HCT116 (cell line): ENCODE measurements at regions not wholly inside any gene's neighbourhood (a gene's known extent, or its start where the extent isn't known, plus 50 kb on each side); places are given as distances from the start of the nearest gene placed in this dataset.

Experiments used
- ATAC-seq: fragments of 200-7000 bp; cut with Tn5 transposase; 2 replicates; pipeline ENCODE4 v1.9.1; 2020; ENCODE audit warnings: mild to moderate bottlenecking, moderate library complexity
- BruUV-seq: library from RNA; stranded (reverse); fragments of 400-500 nt; replicated peaks from 2 replicates; lab custom pipeline; 2021; lab: Mats Ljungman, UMichigan
- CTCF ChIA-PET: fragments of 300-600 bp; sonication (Branson Sonifier 250); formaldehyde crosslinking; loops from one replicate; lab custom pipeline; 2021; ENCODE audit warnings: antibody characterized with exemption; lab: Charles Lee
- POLR2A ChIA-PET: fragments of 300-600, 350-600 bp; sonication (Branson Sonifier 250); formaldehyde crosslinking; loops from one replicate; lab custom pipeline; 2021; ENCODE audit warnings: antibody characterized with exemption; lab: Charles Lee
- RAD21 ChIA-PET, 2 experiments: fragments of 300-600 bp; sonication (Branson Sonifier 250); formaldehyde crosslinking; loops; one replicate each; lab custom pipeline; 2023; ENCODE audit warnings: low total read pairs in 2 of 2; ENCODE audit not compliant: uncharacterized antibody in 2 of 2, unreplicated experiment in 2 of 2, low non-redundant PET in 1 of 2; lab: Charles Lee
- DNase-seq: peaks from one replicate; pipeline ENCODE4 v3.0.0-alpha.2; 2010; ENCODE audit warnings: low read depth, low spot score
- H2AFZ ChIP-seq: fragments of 200-600 bp; shearing (Covaris generic), sonication (generic); 2 replicates; pipeline ENCODE4 v1.6.1; 2017; ENCODE audit warnings: low read depth, mixed run types, mixed read lengths, antibody characterized with exemption, low read length; ENCODE audit not compliant: poor library complexity, severe bottlenecking
- H3K27ac ChIP-seq: 2 replicates; pipeline ENCODE4 v1.5.1; 2012; ENCODE audit warnings: low read depth, low read length
- H3K27me3 ChIP-seq: fragments of 200-600 bp; sonication (generic); 2 replicates; pipeline ENCODE4 v1.6.1; 2016; ENCODE audit warnings: mixed run types, low read length, mixed read lengths; ENCODE audit not compliant: insufficient read depth
- H3K36me3 ChIP-seq, 2 experiments: fragments of 200-500 bp in 1 of 2; fragments of 200-600 bp in 1 of 2; sonication (Bioruptor generic) in 1 of 2; sonication (generic) in 1 of 2; 2 replicates each; pipeline versions ENCODE4 v1.5.1 to v1.6.1; 2014 to 2016; ENCODE audit warnings: low read length in 2 of 2, inconsistent platforms in 1 of 2, mixed read lengths in 1 of 2, mixed run types in 1 of 2; ENCODE audit not compliant: insufficient read depth in 2 of 2, control insufficient read depth in 1 of 2
- H3K4me1 ChIP-seq, 2 experiments: fragments of 200-600 bp in 1 of 2; sonication (generic) in 1 of 2; 2 replicates each; pipeline versions ENCODE4 v1.5.1 to v1.6.1; 2012 to 2017; ENCODE audit warnings: low read length in 2 of 2, inconsistent platforms in 1 of 2, mild to moderate bottlenecking in 1 of 2, mixed read lengths in 1 of 2, mixed run types in 1 of 2, moderate library complexity in 1 of 2; ENCODE audit not compliant: insufficient read depth in 2 of 2, control insufficient read depth in 1 of 2
- H3K4me2 ChIP-seq: fragments of 200-600 bp; sonication (generic); 2 replicates; pipeline ENCODE4 v1.6.1; 2017; ENCODE audit warnings: mixed run types, low read length, mixed read lengths
- H3K4me3 ChIP-seq, 2 experiments: fragments of 200-600 bp in 1 of 2; sonication (generic) in 1 of 2; replicated peaks in 1 of 2; 2 replicates each; pipeline ENCODE4 v1.5.1; 2011 to 2016; ENCODE audit warnings: low read length in 2 of 2, control low read depth in 1 of 2, low read depth in 1 of 2, mild to moderate bottlenecking in 1 of 2, mixed read lengths in 1 of 2, mixed run types in 1 of 2
- H3K79me2 ChIP-seq: fragments of 200-600 bp; sonication (generic); 2 replicates; pipeline ENCODE4 v1.6.1; 2017; ENCODE audit warnings: mild to moderate bottlenecking, mixed run types, low read length, moderate library complexity, mixed read lengths; ENCODE audit not compliant: insufficient read depth
- H3K9ac ChIP-seq: fragments of 200-600 bp; sonication (generic); 2 replicates; pipeline ENCODE4 v1.6.1; 2016; ENCODE audit warnings: low read length, mixed read lengths
- H3K9me2 ChIP-seq: fragments of 200-600 bp; sonication (generic), shearing (Covaris generic); 2 replicates; pipeline ENCODE4 v1.6.1; 2017; ENCODE audit warnings: mixed run types, mild to moderate bottlenecking, moderate library complexity; ENCODE audit not compliant: insufficient read depth
- H3K9me3 ChIP-seq, 2 experiments: fragments of 200-500 bp in 1 of 2; fragments of 200-600 bp in 1 of 2; sonication (Bioruptor generic) in 1 of 2; sonication (generic) in 1 of 2; 2 replicates each; pipeline ENCODE4 v1.6.1; 2014 to 2017; ENCODE audit warnings: low read length in 2 of 2, mixed read lengths in 2 of 2, inconsistent platforms in 1 of 2, low read depth in 1 of 2, mild to moderate bottlenecking in 1 of 2, mixed run types in 1 of 2, moderate library complexity in 1 of 2; ENCODE audit not compliant: control insufficient read depth in 1 of 2, insufficient read depth in 1 of 2
- H4K20me1 ChIP-seq: fragments of 200-600 bp; sonication (generic), shearing (Covaris generic); 2 replicates; pipeline ENCODE4 v1.6.1; 2017; ENCODE audit warnings: mixed run types, mild to moderate bottlenecking, moderate library complexity; ENCODE audit not compliant: insufficient read depth
- ELF1 ChIP-seq: IDR thresholded peaks from 2 replicates; pipeline ENCODE4 v1.6.1; 2012; ENCODE audit warnings: low read depth, borderline replicate concordance
- POLR2A ChIP-seq: IDR thresholded peaks from 2 replicates; pipeline ENCODE4 v1.7.0; 2011; ENCODE audit warnings: borderline replicate concordance; ENCODE audit not compliant: insufficient read depth, insufficient read length; ENCODE audit errors: extremely low read depth
- intact Hi-C: fragments of 100-400 bp; cut with micrococcal nuclease; formaldehyde crosslinking; loops from 2 replicates; pipeline ENCODE4 v1.10.0; 2022
- TF ChIP-seq, protein P1 (sequence below): IDR thresholded peaks from 2 replicates; pipeline ENCODE4 v1.6.1; 2012

GRCh38 chr1:232112076-232112475, 485.5 kb downstream of the DISC1 start:
- Histone ChIP-seq H3K36me3 (no peaks in the 10 kb centered on the region), H3K4me2 (no peak overlapping the region), H3K9me2 (no peaks in the 10 kb centered on the region), H3K9ac (no peak overlapping the region), H4K20me1 (no peaks in the 10 kb centered on the region), H3K9me3 (no peaks in the 10 kb centered on the region), H3K79me2 (no peaks in the 10 kb centered on the region), H3K4me1 (no peaks in the 10 kb centered on the region), H3K27me3 (no peaks in the 10 kb centered on the region), H3K27ac (no peak overlapping the region), H3K4me3 (no peak overlapping the region), H2AFZ (no peak overlapping the region)
- ATAC-seq (no peak), DNase-seq (no peak)
- intact Hi-C loops: no loop called here
- ChIA-PET POLR2A (no interaction called here), CTCF (no interaction called here), RAD21 (no interaction called here)
- TF ChIP-seq POLR2A: no peak
- no TSS peak for BruUV-seq

DNA sequence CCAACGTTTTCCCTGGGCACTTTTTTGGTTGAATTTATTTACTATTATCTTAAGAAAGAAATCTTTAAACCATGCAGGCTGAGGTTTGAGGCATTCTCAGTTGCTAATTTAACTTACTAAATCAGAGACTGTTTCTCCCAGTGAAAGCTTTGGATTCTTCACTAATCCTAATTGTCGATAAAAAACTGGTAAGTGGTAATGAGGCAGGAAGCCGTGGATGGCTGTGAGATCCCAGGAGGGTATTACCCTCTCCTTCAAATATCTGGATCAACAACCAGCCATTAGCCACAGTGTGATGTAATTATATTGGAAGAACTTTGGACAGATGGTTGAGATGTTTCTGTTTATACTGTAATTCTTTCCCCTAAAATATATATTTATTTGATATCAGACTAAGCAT, 485.0 kb downstream of the DISC1 start:
- no peak overlapping the region for H3K9ac ChIP-seq
- no peaks in the 10 kb centered on the region for H4K20me1 ChIP-seq
- H3K4me1 ChIP-seq: no peaks in the 10 kb centered on the region
- no peaks in the 10 kb centered on the region for H3K9me2 ChIP-seq
- TF ChIP-seq, protein P1, sequence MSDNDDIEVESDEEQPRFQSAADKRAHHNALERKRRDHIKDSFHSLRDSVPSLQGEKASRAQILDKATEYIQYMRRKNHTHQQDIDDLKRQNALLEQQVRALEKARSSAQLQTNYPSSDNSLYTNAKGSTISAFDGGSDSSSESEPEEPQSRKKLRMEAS: no peak
- no peak for TF ChIP-seq ELF1
- H3K79me2 ChIP-seq: no peaks in the 10 kb centered on the region
- intact Hi-C loops: no loop called here
- no peak for ATAC-seq
- ChIA-PET POLR2A (no interaction called here), CTCF (no interaction called here), RAD21 (no interaction called here)
- H2AFZ ChIP-seq: no peak overlapping the region
- H3K36me3 ChIP-seq: no peaks in the 10 kb centered on the region
- H3K4me2 ChIP-seq: no peak overlapping the region
- H3K4me3 ChIP-seq: no peak overlapping the region
- no TSS peak for BruUV-seq
- H3K9me3 ChIP-seq: no peaks in the 10 kb centered on the region
- no peak overlapping the region for H3K27ac ChIP-seq
- DNase-seq: no peak
- H3K27me3 ChIP-seq: no peaks in the 10 kb centered on the region
